Fibroblast of lung (primary cell): ENCODE measurements at regions not wholly inside any gene's neighbourhood (a gene's known extent, or its start where the extent isn't known, plus 50 kb on each side); places are given as distances from the start of the nearest gene placed in this dataset.

ENCODE experiments used
- DNase-seq, 2 donors: peaks; one replicate each; pipeline versions ENCODE4 v3.0.0 to v3.0.0-alpha.2; 2010; ENCODE audit warnings: low read depth in 2 of 2
- H2AFZ ChIP-seq: 2 replicates; pipeline ENCODE4 v1.5.1; 2012; ENCODE audit warnings: low read length, control low read depth, inconsistent platforms
- H3K27ac ChIP-seq: 2 replicates; pipeline ENCODE4 v1.5.1; 2011; ENCODE audit warnings: low read length, control low read depth; ENCODE audit not compliant: insufficient read depth
- H3K27me3 ChIP-seq: 2 replicates; pipeline ENCODE4 v1.5.1; 2011; ENCODE audit warnings: mild to moderate bottlenecking, low read length; ENCODE audit not compliant: control insufficient read depth, insufficient read depth
- H3K36me3 ChIP-seq: 2 replicates; pipeline ENCODE4 v1.5.1; 2011; ENCODE audit warnings: low read length; ENCODE audit not compliant: control insufficient read depth, insufficient read depth
- H3K4me1 ChIP-seq: 2 replicates; pipeline ENCODE4 v1.5.1; 2011; ENCODE audit warnings: low read length; ENCODE audit not compliant: control insufficient read depth, insufficient read depth; ENCODE audit errors: extremely low read depth
- H3K4me2 ChIP-seq: 2 replicates; pipeline ENCODE4 v1.5.1; 2011; ENCODE audit warnings: low read length, control low read depth; ENCODE audit not compliant: insufficient read depth; ENCODE audit errors: extremely low read depth
- H3K4me3 ChIP-seq, 4 experiments: fragments of 200-600 bp in 1 of 4; sonication (generic) in 1 of 4; replicated peaks in 1 of 4; 2 replicates each; pipeline ENCODE4 v1.5.1; 2011 to 2016; ENCODE audit warnings: low read length in 4 of 4, low read depth in 3 of 4, mild to moderate bottlenecking in 3 of 4, control low read depth in 2 of 4, inconsistent platforms in 1 of 4, mixed read lengths in 1 of 4; ENCODE audit not compliant: insufficient read depth in 1 of 4; ENCODE audit errors: control extremely low read depth in 1 of 4
- H3K79me2 ChIP-seq: 2 replicates; pipeline ENCODE4 v1.5.1; 2012; ENCODE audit warnings: mild to moderate bottlenecking, low read length, inconsistent platforms; ENCODE audit not compliant: control insufficient read depth, insufficient read depth
- H3K9ac ChIP-seq: 2 replicates; pipeline ENCODE4 v1.5.1; 2011; ENCODE audit warnings: mild to moderate bottlenecking, low read length, control low read depth; ENCODE audit not compliant: insufficient read depth
- H3K9me3 ChIP-seq: 2 replicates; pipeline ENCODE4 v1.5.1; 2012; ENCODE audit warnings: low read depth, low read length; ENCODE audit not compliant: control insufficient read depth, insufficient read depth
- H4K20me1 ChIP-seq: 2 replicates; pipeline ENCODE4 v1.5.1; 2011; ENCODE audit warnings: low read length; ENCODE audit not compliant: control insufficient read depth, insufficient read depth; ENCODE audit errors: extremely low read depth
- CTCF ChIP-seq, 2 donors: IDR thresholded peaks in 1 of 2; conservative IDR thresholded peaks in 1 of 2; 1 replicate in 1 of 2; 2 replicates in 1 of 2; pipeline ENCODE4 v1.5.1; 2011 to 2012; ENCODE audit warnings: low read length in 2 of 2, control low read depth in 1 of 2, inconsistent platforms in 1 of 2, low read depth in 1 of 2, mild to moderate bottlenecking in 1 of 2
- EZH2 ChIP-seq: IDR thresholded peaks from 2 replicates; pipeline ENCODE4 v1.5.1; 2012; ENCODE audit warnings: low read length, control low read depth, mild to moderate bottlenecking; ENCODE audit errors: missing control alignments

GRCh38 chr1:164020391-164020790 is 538.6 kb upstream of the PBX1 start:
- Histone ChIP-seq H3K79me2 (no peaks in the 10 kb centered on the region), H3K36me3 (no peaks in the 10 kb centered on the region), H3K4me3 (no peak overlapping the region), H3K27me3 (no peaks in the 10 kb centered on the region), H3K9ac (no peak overlapping the region), H3K4me2 (no peak overlapping the region), H4K20me1 (no peaks in the 10 kb centered on the region), H3K27ac (no peak overlapping the region), H3K4me1 (no peaks in the 10 kb centered on the region), H2AFZ (no peak overlapping the region), H3K9me3 (no peaks in the 10 kb centered on the region)
- no peak for TF ChIP-seq CTCF (conservative IDR thresholded peaks at IDR 0.05 in 1 of 2, IDR thresholded peaks at IDR 0.05 in 1 of 2; ENCODE audit: low read depth in 1 of 2, low read length in 2 of 2)
- no peak for TF ChIP-seq EZH2
- DNase-seq: no peak

GRCh38 chr1:164021813-164022212 is 537.2 kb upstream of the PBX1 start:
- no peak overlapping the region for H2AFZ ChIP-seq
- no peak overlapping the region for H3K4me3 ChIP-seq
- H3K9me3 ChIP-seq: no peaks in the 10 kb centered on the region
- H4K20me1 ChIP-seq: no peaks in the 10 kb centered on the region
- no peak overlapping the region for H3K9ac ChIP-seq
- no peaks in the 10 kb centered on the region for H3K4me1 ChIP-seq
- no peaks in the 10 kb centered on the region for H3K36me3 ChIP-seq
- H3K4me2 ChIP-seq: no peak overlapping the region
- H3K79me2 ChIP-seq: no peaks in the 10 kb centered on the region
- no peak for DNase-seq
- H3K27ac ChIP-seq: no peak overlapping the region
- TF ChIP-seq EZH2 (no peak), CTCF (conservative IDR thresholded peaks at IDR 0.05 in 1 of 2, IDR thresholded peaks at IDR 0.05 in 1 of 2; ENCODE audit: low read depth in 1 of 2, low read length in 2 of 2) (no peak)
- no peaks in the 10 kb centered on the region for H3K27me3 ChIP-seq

DNA sequence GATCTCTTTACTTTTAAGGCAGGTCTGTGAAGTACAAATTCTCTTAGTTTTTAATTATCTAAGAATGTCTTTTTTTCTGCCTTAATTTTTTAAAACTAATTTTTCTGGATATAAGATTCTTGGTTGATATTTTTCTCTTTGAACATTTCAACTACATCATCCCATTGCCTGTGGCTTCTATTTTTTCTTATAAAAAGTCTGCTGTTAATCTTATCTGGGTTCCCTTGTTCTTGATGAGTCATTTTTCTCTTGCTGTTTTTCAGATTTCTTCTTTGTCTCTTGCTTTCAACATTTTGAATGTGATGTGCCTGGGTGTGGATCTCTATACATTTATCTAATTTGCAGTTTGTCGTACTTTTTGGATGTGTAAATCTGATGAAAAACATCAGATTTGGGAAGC is 525.2 kb upstream of the PBX1 start:
- Histone ChIP-seq H3K4me1 (no peaks in the 10 kb centered on the region), H3K9me3 (no peaks in the 10 kb centered on the region), H4K20me1 (no peaks in the 10 kb centered on the region)

More for the DNA sequence above, 525.2 kb upstream of the PBX1 start:
- no peak for TF ChIP-seq EZH2
- no peak for TF ChIP-seq CTCF (conservative IDR thresholded peaks at IDR 0.05 in 1 of 2, IDR thresholded peaks at IDR 0.05 in 1 of 2; ENCODE audit: low read depth in 1 of 2, low read length in 2 of 2)
- DNase-seq: no peak
- H3K36me3 ChIP-seq: no peaks in the 10 kb centered on the region
- H3K4me2 ChIP-seq: no peak overlapping the region
- H3K27ac ChIP-seq: no peak overlapping the region
- H3K9ac ChIP-seq: no peak overlapping the region
- no peak overlapping the region for H2AFZ ChIP-seq
- no peaks in the 10 kb centered on the region for H3K27me3 ChIP-seq
- no peaks in the 10 kb centered on the region for H3K79me2 ChIP-seq
- no peak overlapping the region for H3K4me3 ChIP-seq
